ENCODE measurements at regions not wholly inside any gene's neighbourhood (a gene's known extent, or its start where the extent isn't known, plus 50 kb on each side); places are given as distances from the start of the nearest gene placed in this dataset.

- Histone ChIP-seq H3K9ac (ENCODE audit: low read depth, low read length) (no peak overlapping the region), H3K36me3 (ENCODE audit: insufficient read depth, low read length) (no peaks in the 10 kb centered on the region), H3K9me3 (ENCODE audit: control insufficient read depth, insufficient read depth, low read length) (0 out of 2 replicates have a peak, but pooled peaks cover 5% of the 10 kb centered on the region), H3K4me1 (ENCODE audit: insufficient read depth, low read length) (peaks cover 22% of the 10 kb centered on the region)
These were observed 137.1 kb downstream of the ADAMTS15 start for GRCh38 chr11:130585545-130585944.

- peaks cover 5% of the 10 kb centered on the region for H3K4me1 ChIP-seq (ENCODE audit: insufficient read depth, low read length)
- H3K9me3 ChIP-seq (ENCODE audit: control insufficient read depth, insufficient read depth, low read length) = 0 out of 2 replicates have a peak, but pooled peaks cover 5% of the 10 kb centered on the region
- no peaks in the 10 kb centered on the region for H3K36me3 ChIP-seq (ENCODE audit: insufficient read depth, low read length)
- no peak overlapping the region for H3K9ac ChIP-seq (ENCODE audit: low read depth, low read length)
These were observed 139.2 kb downstream of the ADAMTS15 start for GRCh38 chr11:130587658-130588057.

GRCh38 chr11:130588471-130588870, 140.0 kb downstream of the ADAMTS15 start:
- Histone ChIP-seq H3K9me3 (ENCODE audit: control insufficient read depth, insufficient read depth, low read length) (0 out of 2 replicates have a peak, but pooled peaks cover 5% of the 10 kb centered on the region), H3K4me1 (ENCODE audit: insufficient read depth, low read length) (peaks cover 5% of the 10 kb centered on the region), H3K36me3 (ENCODE audit: insufficient read depth, low read length) (no peaks in the 10 kb centered on the region)

GRCh38 chr11:130592056-130592455, 143.6 kb downstream of the ADAMTS15 start:
- Histone ChIP-seq H3K9ac (ENCODE audit: low read depth, low read length) (no peak overlapping the region), H3K9me3 (ENCODE audit: control insufficient read depth, insufficient read depth, low read length) (0 out of 2 replicates have a peak, but pooled peaks cover 5% of the 10 kb centered on the region)

More at GRCh38 chr11:130588471-130588870, 140.0 kb downstream of the ADAMTS15 start:
- no peak overlapping the region for H3K9ac ChIP-seq (ENCODE audit: low read depth, low read length)

GRCh38 chr11:130593064-130593463, 144.6 kb downstream of the ADAMTS15 start:
- Histone ChIP-seq H3K4me1 (ENCODE audit: insufficient read depth, low read length) (no peaks in the 10 kb centered on the region), H3K9ac (ENCODE audit: low read depth, low read length) (no peak overlapping the region), H3K9me3 (ENCODE audit: control insufficient read depth, insufficient read depth, low read length) (no peaks in the 10 kb centered on the region), H3K36me3 (ENCODE audit: insufficient read depth, low read length) (no peaks in the 10 kb centered on the region)

More at GRCh38 chr11:130592056-130592455, 143.6 kb downstream of the ADAMTS15 start:
- no peaks in the 10 kb centered on the region for H3K4me1 ChIP-seq (ENCODE audit: insufficient read depth, low read length)
- no peaks in the 10 kb centered on the region for H3K36me3 ChIP-seq (ENCODE audit: insufficient read depth, low read length)

GRCh38 chr11:130598433-130598832, 150.0 kb downstream of the ADAMTS15 start:
- Histone ChIP-seq H3K36me3 (ENCODE audit: insufficient read depth, low read length) (no peaks in the 10 kb centered on the region), H3K9ac (ENCODE audit: low read depth, low read length) (no peak overlapping the region), H3K9me3 (ENCODE audit: control insufficient read depth, insufficient read depth, low read length) (no peaks in the 10 kb centered on the region), H3K4me1 (ENCODE audit: insufficient read depth, low read length) (peaks cover 12% of the 10 kb centered on the region; the same call in 1 of the 2 replicates)

- Histone ChIP-seq H3K4me1 (ENCODE audit: insufficient read depth, low read length) (peaks cover 12% of the 10 kb centered on the region; the same call in 1 of the 2 replicates), H3K9me3 (ENCODE audit: control insufficient read depth, insufficient read depth, low read length) (no peaks in the 10 kb centered on the region), H3K36me3 (ENCODE audit: insufficient read depth, low read length) (no peaks in the 10 kb centered on the region), H3K9ac (ENCODE audit: low read depth, low read length) (no peak overlapping the region)
These were observed 150.7 kb downstream of the ADAMTS15 start for GRCh38 chr11:130599073-130599654.

GRCh38 chr11:130600139-130600538, 151.7 kb downstream of the ADAMTS15 start:
- H3K4me1 ChIP-seq (ENCODE audit: insufficient read depth, low read length) = peaks cover 12% of the 10 kb centered on the region; the same call in 1 of the 2 replicates
- no peaks in the 10 kb centered on the region for H3K36me3 ChIP-seq (ENCODE audit: insufficient read depth, low read length)
- no peaks in the 10 kb centered on the region for H3K9me3 ChIP-seq (ENCODE audit: control insufficient read depth, insufficient read depth, low read length)
- no peak overlapping the region for H3K9ac ChIP-seq (ENCODE audit: low read depth, low read length)

- H3K4me1 ChIP-seq (ENCODE audit: insufficient read depth, low read length) = peaks cover 12% of the 10 kb centered on the region; the same call in 1 of the 2 replicates
- no peaks in the 10 kb centered on the region for H3K9me3 ChIP-seq (ENCODE audit: control insufficient read depth, insufficient read depth, low read length)
- H3K36me3 ChIP-seq (ENCODE audit: insufficient read depth, low read length) = no peaks in the 10 kb centered on the region
- no peak overlapping the region for H3K9ac ChIP-seq (ENCODE audit: low read depth, low read length)
These were observed 152.2 kb downstream of the ADAMTS15 start for GRCh38 chr11:130600616-130601015.

GRCh38 chr11:130601141-130601540, 152.7 kb downstream of the ADAMTS15 start:
- no peaks in the 10 kb centered on the region for H3K36me3 ChIP-seq (ENCODE audit: insufficient read depth, low read length)
- H3K9ac ChIP-seq (ENCODE audit: low read depth, low read length) = no peak overlapping the region
- H3K4me1 ChIP-seq (ENCODE audit: insufficient read depth, low read length) = peaks cover 12% of the 10 kb centered on the region; the same call in 1 of the 2 replicates
- no peaks in the 10 kb centered on the region for H3K9me3 ChIP-seq (ENCODE audit: control insufficient read depth, insufficient read depth, low read length)

GRCh38 chr11:130601764-130602460, 153.5 kb downstream of the ADAMTS15 start:
- H3K4me1 ChIP-seq (ENCODE audit: insufficient read depth, low read length) = peaks cover 12% of the 10 kb centered on the region; the same call in 1 of the 2 replicates
- no peak overlapping the region for H3K9ac ChIP-seq (ENCODE audit: low read depth, low read length)
- H3K36me3 ChIP-seq (ENCODE audit: insufficient read depth, low read length) = no peaks in the 10 kb centered on the region
- H3K9me3 ChIP-seq (ENCODE audit: control insufficient read depth, insufficient read depth, low read length) = no peaks in the 10 kb centered on the region; the same call in 1 of the 2 replicates

- Histone ChIP-seq H3K36me3 (ENCODE audit: insufficient read depth, low read length) (no peaks in the 10 kb centered on the region), H3K4me1 (ENCODE audit: insufficient read depth, low read length) (peaks cover 12% of the 10 kb centered on the region; the same call in 1 of the 2 replicates), H3K9me3 (ENCODE audit: control insufficient read depth, insufficient read depth, low read length) (no peaks in the 10 kb centered on the region; the same call in 1 of the 2 replicates)
These were observed 154.3 kb downstream of the ADAMTS15 start for GRCh38 chr11:130602641-130603334.

GRCh38 chr11:130603335-130603906, 155.0 kb downstream of the ADAMTS15 start:
- H3K9ac ChIP-seq (ENCODE audit: low read depth, low read length) = no peak overlapping the region
- no peaks in the 10 kb centered on the region; the same call in 1 of the 2 replicates for H3K9me3 ChIP-seq (ENCODE audit: control insufficient read depth, insufficient read depth, low read length)
- H3K36me3 ChIP-seq (ENCODE audit: insufficient read depth, low read length) = no peaks in the 10 kb centered on the region
- peaks cover 12% of the 10 kb centered on the region; the same call in 1 of the 2 replicates for H3K4me1 ChIP-seq (ENCODE audit: insufficient read depth, low read length)

More at GRCh38 chr11:130602641-130603334, 154.3 kb downstream of the ADAMTS15 start:
- no peak overlapping the region for H3K9ac ChIP-seq (ENCODE audit: low read depth, low read length)

GRCh38 chr11:130604606-130605005, 156.2 kb downstream of the ADAMTS15 start:
- Histone ChIP-seq H3K9ac (ENCODE audit: low read depth, low read length) (no peak overlapping the region), H3K4me1 (ENCODE audit: insufficient read depth, low read length) (peaks cover 12% of the 10 kb centered on the region; the same call in 1 of the 2 replicates), H3K36me3 (ENCODE audit: insufficient read depth, low read length) (no peaks in the 10 kb centered on the region), H3K9me3 (ENCODE audit: control insufficient read depth, insufficient read depth, low read length) (no peaks in the 10 kb centered on the region; the same call in 1 of the 2 replicates)

Data from ES-I3 (cell line).